ENCODE measurements at regions not wholly inside any gene's neighbourhood (a gene's known extent, or its start where the extent isn't known, plus 50 kb on each side); places are given as distances from the start of the nearest gene placed in this dataset.

DNA sequence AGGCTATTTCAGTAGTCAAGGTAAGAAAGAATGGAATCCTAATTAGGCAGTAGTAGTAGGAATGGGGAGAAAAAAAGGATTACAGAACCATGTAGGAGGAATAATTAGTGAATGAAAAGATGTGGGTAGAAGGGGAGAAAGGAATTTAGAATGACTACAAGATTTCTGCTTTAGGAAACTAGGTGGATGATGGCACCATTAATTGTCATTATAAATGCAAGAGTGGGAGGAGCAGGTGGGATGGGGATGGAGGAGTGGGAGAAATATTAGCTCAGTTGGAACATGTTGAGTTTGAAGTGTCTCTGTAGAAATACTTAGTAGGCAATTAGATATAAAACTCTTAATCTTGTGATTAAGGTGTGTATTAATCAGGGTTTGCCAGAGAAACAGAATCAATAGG lies 50.0 kb upstream of the C21orf91 start:
- no peak for DNase-seq
